NCI-H1417 (cell line): ENCODE measurements at regions not wholly inside any gene's neighbourhood (a gene's known extent, or its start where the extent isn't known, plus 50 kb on each side); places are given as distances from the start of the nearest gene placed in this dataset.

Experiments
- DNase-seq, 3 experiments: peaks; one replicate each; lab custom pipeline; 2025; lab: John Stamatoyannopoulos, UW

DNA sequence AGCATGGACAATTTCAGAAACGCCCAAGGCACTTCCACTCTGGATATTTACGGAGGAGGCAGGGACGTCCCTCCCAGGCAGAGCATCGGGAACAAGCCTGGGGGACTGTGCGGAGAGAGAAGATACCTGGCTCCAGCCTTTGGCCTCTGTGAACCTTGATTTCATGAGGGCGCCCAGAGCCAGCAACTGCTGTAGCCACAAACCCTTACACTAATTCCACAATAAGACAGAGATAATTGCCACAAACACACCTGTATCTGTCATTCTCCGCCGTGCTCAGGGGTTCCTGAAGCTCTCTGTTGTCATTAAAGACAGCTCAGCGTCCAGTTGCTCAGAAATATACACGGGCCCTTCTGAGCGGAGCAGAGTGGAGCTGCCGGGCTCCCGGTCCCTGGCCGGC, 1292.1 kb downstream of the TBC1D22A start:
- DNase-seq = no peak

DNA sequence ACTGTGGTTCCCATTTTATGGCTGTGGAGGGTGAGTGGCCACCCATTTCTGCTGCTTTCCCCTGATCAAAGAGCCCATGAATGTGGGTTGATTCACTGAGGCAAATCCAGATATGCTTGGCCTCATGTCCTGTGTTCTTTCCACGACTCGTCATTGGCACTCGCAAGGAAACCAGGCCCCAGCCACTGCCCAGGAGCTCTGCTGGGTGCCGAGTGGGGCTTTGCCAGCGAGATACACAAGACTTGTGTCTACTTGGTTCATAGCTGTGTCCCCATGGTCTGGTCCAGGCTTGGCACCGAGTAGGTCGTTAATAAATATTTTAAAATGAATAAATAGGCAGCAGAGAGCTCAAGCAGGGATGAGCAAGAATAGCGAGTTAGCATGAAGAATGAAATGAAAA, 1291.5 kb downstream of the TBC1D22A start:
- no peak for DNase-seq

DNA sequence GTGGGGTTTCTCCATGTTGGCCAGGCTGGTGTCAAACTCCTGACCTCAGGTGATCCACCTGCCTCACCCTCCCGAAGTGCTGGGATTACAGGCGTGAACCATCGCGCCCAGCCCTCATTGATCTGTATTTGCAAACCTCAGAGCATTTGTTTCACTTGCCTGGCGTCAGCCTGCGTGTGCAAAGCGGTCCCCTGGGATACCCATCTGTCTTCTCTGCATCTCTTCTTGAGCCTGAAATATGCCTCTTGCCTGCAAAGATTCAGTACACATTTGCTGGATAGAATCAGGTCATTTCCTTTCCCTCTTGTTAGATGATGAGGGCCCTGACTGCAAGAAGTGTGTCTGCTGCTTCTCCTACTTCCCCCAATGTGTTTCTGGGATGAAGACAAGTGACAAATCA, 1291.0 kb downstream of the TBC1D22A start:
- DNase-seq = peak in 1 of 3 experiments; percentile 35

DNA sequence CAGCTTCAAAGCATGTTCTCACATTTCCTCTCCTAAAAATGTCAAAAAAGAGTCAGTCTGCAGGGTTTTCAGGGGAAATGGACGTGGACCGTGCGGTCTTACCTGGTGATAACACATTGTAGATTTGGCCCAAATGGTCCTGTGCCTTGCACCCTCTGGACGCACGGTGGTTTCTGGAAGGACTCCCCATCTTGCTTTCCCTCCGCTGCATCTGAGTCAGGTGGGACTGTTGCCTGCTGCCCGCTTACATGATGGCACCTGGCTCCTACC, 1290.1 kb downstream of the TBC1D22A start:
- DNase-seq = no peak

DNA sequence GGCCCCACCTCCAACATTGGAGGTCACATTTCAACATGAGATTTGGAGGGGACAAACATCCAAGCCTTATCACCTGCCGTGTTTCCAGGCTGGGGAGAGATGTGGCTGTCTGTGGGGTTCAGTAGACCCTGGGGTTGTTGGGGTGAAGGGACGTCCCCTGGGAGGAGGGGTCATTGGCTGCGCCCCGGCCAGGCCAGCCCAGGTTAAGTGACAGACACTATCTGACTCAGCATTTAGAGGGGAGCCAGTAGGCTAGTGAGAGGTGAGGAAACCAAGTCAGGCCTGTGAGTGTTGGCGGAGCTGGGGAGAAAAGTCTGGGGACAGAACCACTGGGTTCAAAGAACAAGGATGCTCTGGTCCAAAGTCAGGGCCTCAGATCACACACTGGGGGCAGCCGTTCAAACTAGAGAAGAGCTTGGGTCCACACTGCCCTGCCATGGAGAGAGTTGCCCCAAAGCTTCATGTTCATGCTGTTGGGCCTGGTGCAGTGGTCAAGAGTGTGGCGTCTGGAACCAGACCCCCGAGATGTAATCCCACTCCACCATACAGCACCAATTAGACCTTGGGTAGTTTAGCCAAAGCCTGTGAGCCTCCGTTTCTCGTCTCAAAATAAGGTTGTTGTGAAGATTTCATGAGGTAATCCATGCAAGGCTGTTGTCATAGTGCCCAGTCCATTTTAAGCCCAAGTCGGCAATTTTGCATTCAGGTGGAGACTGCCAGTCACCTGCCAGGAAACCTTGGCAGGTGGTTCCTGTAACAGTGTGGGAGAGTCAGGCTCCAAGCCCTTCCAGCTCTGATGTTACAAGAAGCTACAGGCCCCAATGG, 1289.6 kb downstream of the TBC1D22A start:
- DNase-seq = no peak

DNA sequence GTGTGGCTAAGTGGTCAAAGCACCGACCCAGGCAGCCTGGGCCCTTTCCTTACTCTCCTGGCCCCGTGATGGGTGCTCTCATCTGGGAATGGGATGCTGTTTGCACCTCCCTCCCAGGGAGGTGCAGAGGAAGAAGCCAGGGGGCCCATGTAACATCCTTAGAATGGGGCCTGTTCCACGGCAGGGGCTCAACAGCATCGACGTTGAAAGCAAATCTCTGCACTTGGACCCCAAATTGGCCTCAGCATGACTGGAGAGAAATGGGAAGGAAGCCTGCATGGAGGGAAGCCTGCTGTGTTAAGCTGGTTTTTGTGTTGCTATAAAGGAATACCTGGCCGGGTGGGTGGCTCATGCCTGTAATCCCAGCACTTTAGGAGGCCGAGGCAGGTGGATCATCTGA, 1288.4 kb downstream of the TBC1D22A start:
- DNase-seq = no peak

DNA sequence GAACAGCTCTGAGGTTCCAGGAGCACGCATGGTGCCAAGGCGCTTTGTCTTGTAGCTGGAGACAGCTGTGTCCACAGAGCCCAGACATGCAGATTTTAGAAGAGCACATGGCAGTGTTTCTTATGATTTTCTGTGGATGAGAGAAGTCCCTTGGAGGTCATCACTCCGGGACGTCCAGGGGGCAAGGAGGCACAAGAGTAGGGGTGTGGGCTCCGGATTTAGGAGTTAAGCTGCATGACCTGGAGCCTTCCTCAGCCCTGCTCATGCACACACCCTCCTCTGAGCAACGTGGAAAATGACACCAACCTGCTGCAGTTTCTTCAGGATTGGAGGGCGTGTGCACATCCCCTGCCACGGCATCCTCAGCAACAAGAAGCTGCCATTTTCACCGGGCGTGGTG, 1286.7 kb downstream of the TBC1D22A start:
- no peak for DNase-seq

DNA sequence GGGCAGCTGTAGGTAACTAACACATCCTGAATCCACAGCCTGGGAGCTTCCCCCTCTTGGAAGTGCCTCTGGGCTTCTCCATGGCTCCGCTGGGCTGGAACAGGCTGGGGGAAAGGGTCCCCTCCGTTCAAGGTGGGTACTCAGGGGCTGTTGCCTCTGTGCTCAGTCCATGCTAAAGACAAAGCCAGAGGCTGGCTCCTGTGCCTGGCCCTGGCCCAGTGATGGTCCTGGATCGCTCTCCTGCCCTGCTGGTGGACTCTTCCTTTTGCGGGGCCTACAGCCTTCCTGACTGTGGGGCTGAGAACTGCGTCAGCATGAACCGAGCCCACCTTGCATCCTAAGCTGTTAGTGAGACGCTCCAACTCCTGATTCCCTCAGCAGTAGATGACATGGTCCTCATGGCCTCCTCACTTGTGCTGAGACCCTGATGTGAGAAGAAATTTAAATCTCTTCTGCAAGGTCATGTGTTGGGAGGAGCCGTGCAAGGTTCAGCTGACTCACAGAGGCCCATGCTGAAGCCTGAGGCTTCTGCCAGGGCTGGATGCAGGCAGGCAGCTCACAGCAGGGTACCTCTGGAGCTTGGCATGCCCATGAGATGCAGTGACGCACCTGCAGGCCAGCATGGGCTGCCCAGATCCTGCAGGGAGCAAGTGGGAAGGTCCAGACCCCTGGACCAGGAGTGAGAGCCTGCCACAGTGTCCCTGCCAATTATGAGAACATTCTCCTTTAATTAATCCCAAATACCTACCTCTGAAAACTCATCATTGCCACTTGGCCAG, 1285.5 kb downstream of the TBC1D22A start:
- DNase-seq = no peak

DNA sequence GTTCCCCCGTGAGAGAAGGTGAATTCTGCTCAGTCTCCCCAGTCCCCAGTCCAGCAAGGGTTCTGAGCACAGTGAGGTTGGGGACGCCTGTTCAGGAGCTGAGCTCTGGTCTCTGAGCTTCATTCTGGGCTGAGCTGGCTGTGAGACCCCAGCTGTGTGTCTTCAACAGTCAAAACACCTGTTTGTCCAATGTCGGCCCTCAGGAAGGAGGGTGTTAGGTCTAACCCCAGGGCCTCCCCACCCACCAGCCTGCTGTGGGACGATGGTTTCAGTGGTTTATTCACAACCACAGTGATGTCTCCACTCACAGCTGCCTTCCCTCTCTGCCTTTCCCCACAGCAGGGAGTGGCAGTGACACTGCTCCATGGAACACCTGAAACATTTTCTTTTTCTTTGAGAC, 1282.9 kb downstream of the TBC1D22A start:
- DNase-seq = no peak

DNA sequence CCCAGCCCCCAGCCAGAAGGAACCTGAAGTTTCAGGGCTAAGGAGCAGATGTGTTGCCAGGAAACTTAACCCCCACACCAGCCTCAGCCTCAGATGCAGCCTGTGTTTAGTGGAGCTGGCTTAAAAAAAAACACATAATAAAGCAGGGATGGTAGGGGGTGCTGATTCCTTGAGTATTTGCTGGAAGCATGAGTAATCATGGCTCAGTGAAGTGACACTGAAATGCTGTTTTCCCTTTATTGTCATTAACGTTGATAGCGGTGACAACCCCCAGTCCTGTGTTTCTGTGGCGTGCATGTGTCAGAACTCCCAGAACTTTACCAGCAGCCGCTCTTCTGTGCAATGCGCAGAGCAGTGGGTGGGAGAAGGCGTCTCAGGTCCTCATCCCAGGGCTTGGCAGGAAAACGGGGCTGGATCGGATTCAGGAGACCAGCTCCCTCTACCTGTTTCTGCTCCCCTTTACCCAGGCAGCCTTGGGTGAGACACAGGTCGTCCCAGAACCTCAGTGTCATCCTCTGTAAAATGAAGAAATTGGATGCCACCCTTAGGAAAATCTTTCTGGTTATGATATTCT, 1282.1 kb downstream of the TBC1D22A start:
- DNase-seq = no peak

DNA sequence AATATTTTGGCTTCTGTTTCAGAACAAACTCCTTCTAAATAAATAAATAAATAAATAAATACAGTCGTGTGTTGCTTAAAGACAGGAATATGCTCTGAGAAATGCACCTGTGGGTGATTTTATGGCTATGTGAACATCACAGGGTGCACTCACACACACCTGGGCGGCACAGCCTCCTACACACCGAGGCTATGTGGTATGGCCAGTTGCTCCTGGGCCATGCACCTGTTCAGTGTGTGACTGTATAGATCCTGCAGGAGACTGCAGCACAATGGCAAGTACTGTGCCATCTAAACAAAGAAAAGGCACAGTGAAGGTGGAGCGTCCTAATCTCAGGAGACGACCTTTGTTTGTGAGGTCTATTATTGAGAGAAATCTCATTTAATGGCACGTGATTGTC, 1281.1 kb downstream of the TBC1D22A start:
- DNase-seq = no peak

DNA sequence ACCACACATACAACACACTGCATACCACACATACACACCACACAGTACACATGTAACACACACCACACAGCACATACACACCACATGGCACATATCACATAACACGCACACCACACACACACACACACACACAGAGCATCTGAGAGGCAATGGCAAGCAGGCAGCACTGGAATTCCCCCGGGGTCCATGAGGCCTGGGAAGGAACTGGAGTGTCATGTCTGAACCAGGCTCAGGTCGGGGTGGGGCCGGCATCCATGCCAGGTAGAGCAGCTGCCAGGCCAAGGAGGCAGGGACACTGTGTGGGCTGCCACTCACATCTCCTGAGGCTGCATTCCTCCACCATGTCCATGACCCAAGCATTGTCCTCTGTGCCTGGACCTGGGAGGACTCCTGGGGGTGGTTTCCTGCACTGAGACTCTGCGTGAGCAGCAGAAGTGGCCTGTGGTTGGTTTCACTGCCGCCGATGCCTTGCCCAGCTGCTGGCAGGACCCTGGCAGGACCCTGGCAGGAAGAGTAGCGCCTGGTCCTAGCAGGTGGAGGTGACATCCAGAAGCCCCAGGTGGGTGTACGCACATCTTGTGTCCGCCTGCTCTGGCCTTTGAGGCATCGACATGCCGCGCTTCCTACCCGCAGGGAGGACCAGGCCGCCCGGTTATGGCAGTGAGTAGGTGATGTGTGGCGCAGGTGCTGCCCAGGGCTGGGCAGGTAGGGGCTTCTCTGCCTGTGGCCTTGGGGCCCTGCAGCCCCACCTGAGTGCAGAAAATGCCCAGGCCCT, 1280.4 kb downstream of the TBC1D22A start:
- no peak for DNase-seq

DNA sequence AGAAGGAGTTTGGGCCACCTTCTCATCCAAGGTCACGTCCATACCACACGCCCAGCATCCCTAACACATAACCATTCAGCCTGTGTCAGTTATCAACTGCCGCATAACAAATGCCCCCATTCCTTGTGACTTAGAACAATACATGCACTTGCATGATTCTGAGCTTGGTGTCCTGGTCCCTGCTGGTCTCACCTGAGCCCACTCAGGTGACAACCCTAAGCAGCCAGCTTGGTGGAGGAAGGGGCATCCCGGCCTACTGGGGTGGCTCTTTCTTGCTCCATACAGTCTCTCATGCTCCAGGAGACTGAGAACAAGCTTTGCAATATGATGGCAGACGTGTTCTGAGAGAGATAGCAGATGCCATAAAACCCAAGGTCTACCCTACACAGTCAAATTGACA, 1276.9 kb downstream of the TBC1D22A start:
- no peak for DNase-seq

DNA sequence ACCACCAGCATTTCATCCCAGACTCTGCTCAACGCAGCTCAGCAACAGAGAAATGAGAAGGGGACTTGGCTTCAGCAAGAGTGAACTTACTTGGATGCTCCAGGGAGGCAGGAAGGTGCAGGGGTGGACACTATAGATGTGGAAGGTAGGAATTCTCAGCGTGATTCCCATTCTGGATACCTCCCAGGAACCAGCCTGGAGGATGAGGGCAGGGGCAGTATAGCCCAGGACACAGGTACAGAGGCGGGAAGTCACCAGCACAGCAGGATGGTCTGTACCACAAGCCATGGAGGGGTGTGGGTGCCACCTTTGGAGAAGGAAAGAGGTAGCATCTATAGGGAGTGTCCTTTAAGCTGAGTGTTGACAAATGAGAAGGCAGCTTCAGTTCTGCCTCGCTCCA, 1275.2 kb downstream of the TBC1D22A start:
- DNase-seq = no peak

DNA sequence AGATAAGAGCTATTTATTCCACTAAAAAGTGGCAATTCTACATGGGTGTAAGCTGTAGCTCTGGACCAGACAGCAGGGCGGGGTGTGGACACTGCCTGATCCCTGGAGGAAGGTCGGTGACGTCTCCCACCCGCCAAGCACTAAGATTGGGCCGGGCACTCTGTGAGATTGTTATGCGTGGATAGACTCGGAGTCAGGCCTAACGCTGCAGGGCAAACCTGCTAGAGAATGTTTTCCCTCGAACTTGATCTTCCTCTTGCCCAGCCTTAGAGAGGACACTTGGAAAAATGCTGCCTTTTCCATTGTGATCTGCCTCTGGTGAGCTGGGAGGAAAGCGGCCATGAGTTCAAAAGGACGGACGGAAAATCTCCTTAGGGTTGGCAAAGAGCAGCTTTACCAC, 1273.4 kb downstream of the TBC1D22A start:
- no peak for DNase-seq

DNA sequence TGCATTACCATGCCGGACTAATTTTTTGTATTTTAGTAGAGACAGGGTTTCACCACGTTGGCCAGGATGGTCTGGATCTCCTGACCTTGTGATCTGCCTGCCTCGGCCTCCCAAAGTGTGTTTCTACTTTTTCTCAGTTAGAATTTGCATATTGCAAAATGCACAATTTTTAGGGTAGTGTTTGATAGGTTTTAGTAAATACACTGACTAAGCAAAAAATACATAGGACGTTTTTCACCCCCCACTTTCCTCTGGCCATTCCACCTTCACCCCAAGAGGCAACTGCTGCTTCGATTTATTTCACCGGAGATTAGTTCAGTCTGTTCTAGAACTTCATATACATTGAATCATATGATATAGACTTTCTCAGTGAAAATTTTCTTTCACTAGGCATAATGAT, 1269.1 kb downstream of the TBC1D22A start:
- no peak for DNase-seq

DNA sequence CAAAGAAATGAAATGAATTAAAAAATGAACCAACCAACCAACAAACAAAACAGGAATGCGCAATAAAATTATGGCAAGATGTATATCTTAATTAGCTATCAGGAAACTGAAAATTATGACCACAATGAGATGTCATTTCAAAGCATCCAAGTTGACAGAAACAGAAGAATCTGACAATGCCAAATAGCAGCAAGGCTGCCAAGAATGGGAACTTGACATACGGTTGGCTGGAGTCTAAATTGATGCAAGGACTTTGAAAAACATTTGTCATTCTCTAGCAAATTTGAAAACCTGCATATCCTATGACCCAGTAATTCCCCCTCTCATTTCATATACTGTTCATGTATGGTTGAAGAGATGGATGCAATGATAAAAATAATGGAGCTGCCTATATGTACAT, 1262.6 kb downstream of the TBC1D22A start:
- no peak for DNase-seq

DNA sequence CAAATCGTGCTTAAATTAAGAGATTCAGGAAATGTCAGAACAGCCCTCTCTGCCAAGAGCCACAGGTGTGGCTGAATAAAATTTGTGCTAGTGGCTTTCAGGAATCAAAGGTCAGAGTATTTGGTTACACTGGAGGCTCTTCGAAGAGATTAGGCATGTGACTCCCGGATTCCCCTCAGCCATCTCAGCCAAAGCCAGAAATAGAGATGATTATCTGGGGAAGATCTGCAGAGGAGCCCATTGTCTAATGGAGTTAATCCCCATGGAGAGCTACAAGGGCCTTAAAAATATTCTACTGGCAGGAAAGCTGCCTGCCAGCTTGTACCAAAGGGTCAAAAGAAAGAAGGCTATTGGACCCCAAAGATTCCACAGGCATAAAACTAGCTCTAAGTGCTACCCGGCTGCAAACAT, 1259.5 kb downstream of the TBC1D22A start:
- no peak for DNase-seq

DNA sequence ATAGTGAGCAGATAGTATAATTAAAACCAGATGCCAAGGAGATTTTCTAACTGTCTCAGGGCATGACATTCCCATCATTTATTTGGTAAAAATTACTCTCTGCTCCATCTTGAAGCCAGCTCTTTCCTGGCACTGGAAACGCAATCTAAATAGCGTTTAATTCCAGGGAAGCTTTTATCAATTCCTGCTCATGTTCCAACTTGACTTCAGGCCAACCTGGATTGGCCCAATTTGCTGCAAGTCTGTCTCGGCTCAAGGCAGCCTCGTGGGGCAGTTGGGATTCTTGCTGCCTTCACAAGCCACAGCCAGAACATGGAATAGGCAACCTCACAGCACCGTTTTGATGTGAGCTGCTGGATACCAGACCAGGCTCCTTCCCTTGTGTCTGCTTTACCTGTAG, 1255.9 kb downstream of the TBC1D22A start:
- no peak for DNase-seq

DNA sequence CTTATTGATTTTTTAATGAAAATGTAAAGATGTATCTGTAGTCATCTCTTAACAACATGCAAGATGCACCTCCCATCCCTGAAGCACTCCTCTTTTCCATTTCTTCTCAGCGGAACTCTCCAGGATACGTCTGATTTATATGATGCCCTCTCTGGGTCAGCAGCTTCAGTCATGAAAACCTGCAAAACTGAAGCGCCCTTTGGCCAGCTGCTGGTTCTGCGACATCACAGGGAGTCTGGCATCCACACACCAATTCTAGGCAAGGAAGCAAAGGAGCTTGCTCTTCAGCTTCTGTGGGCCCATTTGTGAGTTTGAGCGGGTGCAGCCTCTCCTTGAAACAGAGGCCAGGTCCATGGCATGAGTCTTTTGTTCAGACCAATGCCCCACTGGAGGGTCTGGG, 1253.3 kb downstream of the TBC1D22A start:
- no peak for DNase-seq

DNA sequence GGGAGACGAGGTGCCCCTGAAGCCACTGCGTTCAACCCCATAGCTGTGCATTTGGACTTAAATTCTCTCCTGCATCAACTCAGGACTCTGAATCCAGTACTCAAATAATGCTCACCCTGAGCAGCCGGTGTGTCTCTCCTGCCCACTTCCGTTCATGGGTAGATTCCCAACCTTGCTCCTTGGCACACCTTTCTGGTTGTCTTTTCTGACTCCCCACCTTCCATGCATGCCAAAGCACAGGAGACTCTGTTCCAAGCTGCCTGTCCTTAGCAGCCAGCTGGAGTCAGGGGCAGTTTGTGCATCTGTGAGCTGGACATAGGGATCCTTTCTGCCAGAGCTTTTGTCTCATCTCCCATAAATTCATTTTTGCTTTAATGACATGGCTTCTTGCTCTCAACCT, 1242.5 kb downstream of the TBC1D22A start:
- no peak for DNase-seq

DNA sequence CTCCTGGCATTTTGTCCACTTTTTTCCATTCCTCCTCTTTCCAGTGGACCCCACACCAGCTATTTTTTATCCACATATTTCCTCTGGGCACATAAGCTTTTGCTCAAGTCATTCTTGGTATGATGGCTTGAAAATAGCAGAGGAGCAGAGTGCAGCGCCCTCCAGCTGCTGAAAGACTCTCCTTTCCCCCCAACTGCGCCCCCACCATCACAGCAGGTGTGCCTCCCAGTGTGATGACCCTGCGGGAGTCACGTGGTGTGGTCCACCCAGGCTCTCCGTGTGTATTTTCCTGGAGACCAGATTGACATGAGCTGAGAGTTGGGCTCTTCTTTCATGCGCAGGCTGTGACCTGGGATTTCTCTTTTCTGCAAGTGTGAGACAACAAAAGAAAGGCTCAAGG, 1241.6 kb downstream of the TBC1D22A start:
- DNase-seq = no peak

DNA sequence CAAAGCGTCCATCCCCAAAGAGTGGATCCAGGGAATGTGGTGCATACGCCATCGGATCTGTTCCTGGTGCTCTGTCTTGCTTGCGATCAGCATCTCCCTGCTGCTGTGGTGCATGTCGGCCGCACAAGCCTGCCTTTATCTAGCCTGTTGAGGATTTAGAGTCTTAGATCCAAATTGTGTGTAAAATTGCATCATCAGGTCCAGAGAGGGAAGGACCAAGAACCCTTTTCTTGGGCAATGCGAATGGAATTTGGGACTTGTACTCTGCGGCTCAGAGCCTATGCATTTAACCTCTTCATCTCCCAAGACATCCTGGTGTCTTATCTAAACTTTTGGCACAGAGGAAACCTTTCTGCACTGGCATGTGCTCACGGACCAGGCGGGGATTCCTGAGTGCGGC, 1238.7 kb downstream of the TBC1D22A start:
- DNase-seq = no peak
